ENCODE measurements at regions not wholly inside any gene's neighbourhood (a gene's known extent, or its start where the extent isn't known, plus 50 kb on each side); places are given as distances from the start of the nearest gene placed in this dataset.

- TF ChIP-seq, protein P1, sequence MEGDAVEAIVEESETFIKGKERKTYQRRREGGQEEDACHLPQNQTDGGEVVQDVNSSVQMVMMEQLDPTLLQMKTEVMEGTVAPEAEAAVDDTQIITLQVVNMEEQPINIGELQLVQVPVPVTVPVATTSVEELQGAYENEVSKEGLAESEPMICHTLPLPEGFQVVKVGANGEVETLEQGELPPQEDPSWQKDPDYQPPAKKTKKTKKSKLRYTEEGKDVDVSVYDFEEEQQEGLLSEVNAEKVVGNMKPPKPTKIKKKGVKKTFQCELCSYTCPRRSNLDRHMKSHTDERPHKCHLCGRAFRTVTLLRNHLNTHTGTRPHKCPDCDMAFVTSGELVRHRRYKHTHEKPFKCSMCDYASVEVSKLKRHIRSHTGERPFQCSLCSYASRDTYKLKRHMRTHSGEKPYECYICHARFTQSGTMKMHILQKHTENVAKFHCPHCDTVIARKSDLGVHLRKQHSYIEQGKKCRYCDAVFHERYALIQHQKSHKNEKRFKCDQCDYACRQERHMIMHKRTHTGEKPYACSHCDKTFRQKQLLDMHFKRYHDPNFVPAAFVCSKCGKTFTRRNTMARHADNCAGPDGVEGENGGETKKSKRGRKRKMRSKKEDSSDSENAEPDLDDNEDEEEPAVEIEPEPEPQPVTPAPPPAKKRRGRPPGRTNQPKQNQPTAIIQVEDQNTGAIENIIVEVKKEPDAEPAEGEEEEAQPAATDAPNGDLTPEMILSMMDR (IDR thresholded peaks at IDR 0.05): no peak
- Histone ChIP-seq H3K36me3 (no peaks in the 10 kb centered on the region), H3K4me1 (no peaks in the 10 kb centered on the region), H3K9me3 (no peaks in the 10 kb centered on the region), H3K27ac (no peak overlapping the region), H3K4me3 (no peak overlapping the region), H3K27me3 (no peaks in the 10 kb centered on the region)
- DNase-seq (ENCODE audit: low spot score): no peak
These were observed 392.5 kb downstream of the CD83 start for GRCh38 chr6:14510038-14510437.

DNA sequence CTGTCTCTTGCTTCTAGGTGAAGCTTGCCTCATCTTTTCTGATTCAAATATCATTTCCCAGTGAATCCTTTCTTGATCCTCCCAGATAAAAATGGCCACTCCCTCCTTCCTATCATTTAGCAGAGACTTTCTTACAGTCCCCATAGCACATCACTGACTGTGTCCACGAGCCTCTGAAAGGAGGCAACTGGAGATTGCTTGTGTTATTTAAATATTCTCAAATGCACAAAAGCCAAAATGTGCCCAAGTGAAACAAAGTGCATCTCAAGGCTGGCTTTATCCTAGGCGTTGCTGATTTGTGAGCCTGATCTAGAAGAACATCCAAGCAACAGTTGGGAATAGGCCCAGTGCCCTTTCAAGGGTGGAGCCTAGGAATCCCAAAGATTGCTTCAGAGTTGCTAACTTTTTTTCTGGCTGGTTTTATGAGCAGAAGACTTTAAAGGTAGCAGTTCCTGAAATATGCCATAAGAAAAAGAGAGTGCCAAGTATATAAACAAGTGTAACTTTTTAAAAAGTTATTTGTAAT, 393.6 kb downstream of the CD83 start:
- TF ChIP-seq, protein P1 (IDR thresholded peaks at IDR 0.05): no peak
- H3K27me3 ChIP-seq: no peaks in the 10 kb centered on the region
- H3K27ac ChIP-seq: no peak overlapping the region
- H3K4me3 ChIP-seq: no peak overlapping the region
- no peaks in the 10 kb centered on the region for H3K36me3 ChIP-seq
- no peak for DNase-seq (ENCODE audit: low spot score)
- H3K4me1 ChIP-seq: no peaks in the 10 kb centered on the region
- H3K9me3 ChIP-seq: no peaks in the 10 kb centered on the region

- DNase-seq (ENCODE audit: low spot score): no peak
- Histone ChIP-seq H3K4me1 (no peaks in the 10 kb centered on the region), H3K9me3 (no peaks in the 10 kb centered on the region), H3K36me3 (no peaks in the 10 kb centered on the region), H3K27ac (no peak overlapping the region), H3K4me3 (no peak overlapping the region), H3K27me3 (no peaks in the 10 kb centered on the region)
- TF ChIP-seq, protein P1 (IDR thresholded peaks at IDR 0.05): no peak
These were observed 394.7 kb downstream of the CD83 start for GRCh38 chr6:14512246-14512645.

DNA sequence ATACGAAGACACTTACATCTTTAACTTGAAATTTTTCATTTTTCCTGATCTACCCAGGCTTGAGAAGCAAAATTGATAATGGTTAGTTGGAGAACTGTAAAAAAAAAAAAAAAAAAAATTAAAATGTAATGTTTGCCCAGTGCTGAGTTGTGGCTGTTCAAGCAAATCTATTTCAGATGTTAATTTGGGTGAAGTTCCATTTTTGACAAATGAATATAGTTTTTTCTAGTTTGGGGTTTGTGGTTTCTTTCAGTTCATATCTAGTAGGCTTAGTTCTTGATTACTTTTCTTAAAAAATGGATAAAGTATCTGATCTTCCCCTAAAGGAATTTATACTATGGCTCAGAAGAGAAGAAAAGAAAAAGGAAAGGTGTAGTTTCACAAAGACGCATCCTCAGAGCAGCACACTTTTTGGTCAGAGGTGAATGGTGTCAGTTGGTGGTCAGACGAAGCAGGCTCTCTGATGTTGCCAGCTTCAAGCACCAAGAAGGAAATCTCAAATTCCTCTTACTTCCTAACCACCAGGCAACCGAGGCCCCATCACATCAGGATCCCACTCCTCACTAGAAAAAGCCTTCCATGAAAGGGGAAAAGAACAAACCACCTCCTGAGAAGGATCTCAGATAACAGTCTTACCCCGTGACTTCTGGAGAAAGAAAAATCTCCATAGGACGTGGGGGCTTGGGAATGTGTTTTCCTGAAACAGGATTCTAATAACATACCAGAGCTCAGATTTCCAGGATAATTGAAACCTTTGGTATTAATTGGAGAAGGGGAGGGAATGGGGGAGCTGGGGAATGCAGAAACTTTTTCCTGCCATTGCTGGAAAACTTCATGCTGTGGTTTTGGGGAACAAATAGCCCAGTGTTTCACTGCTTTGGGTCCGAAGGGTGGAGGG, 396.2 kb downstream of the CD83 start:
- H3K27me3 ChIP-seq: no peaks in the 10 kb centered on the region
- no peak for DNase-seq (ENCODE audit: low spot score)
- no peaks in the 10 kb centered on the region for H3K36me3 ChIP-seq
- H3K4me1 ChIP-seq: peaks cover 0 to 7% of the 10 kb centered on the region in 2 donors
- TF ChIP-seq, protein P1 (IDR thresholded peaks at IDR 0.05): no peak
- no peak overlapping the region for H3K27ac ChIP-seq
- no peak overlapping the region for H3K4me3 ChIP-seq
- no peaks in the 10 kb centered on the region for H3K9me3 ChIP-seq

DNA sequence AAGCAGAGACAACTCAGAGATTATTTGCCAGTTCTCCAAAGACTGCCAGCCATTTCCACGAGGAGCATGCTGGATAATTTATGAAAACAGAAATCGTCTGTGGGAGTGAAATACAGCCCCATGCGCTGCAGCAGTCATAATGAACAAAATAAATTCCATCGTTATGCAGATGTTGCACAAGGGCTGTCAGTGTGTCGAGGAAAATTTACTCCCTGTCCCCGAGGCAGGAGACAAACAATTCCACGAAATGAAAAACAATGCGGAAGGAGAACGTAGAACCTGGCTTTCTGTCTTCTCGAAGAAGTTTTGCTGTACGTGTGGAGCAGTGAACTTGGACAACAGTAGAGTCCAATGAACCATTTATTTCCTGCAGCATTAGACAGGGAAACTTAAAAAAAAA, 399.4 kb downstream of the CD83 start:
- Histone ChIP-seq H3K9me3 (no peaks in the 10 kb centered on the region), H3K27me3 (no peaks in the 10 kb centered on the region), H3K27ac (no peak overlapping the region), H3K4me3 (no peak overlapping the region), H3K36me3 (no peaks in the 10 kb centered on the region), H3K4me1 (peaks cover 0 to 9% of the 10 kb centered on the region in 2 donors)
- DNase-seq (ENCODE audit: low spot score): no peak
- TF ChIP-seq, protein P1 (IDR thresholded peaks at IDR 0.05): no peak

Measured in right atrium auricular region (tissue), 2 donors.